Activated CD8-positive, alpha-beta T cell treated with anti-CD3 and anti-CD28 coated beads, Interleukin-2, amount 10 ng/mL, durations not matched to agents 7 days and 5 days (primary cell): ENCODE measurements at regions not wholly inside any gene's neighbourhood (a gene's known extent, or its start where the extent isn't known, plus 50 kb on each side); places are given as distances from the start of the nearest gene placed in this dataset.

Experiments
- ATAC-seq: fragments of 150-1000 bp; cut with Tn5 transposase; one replicate; pipeline ENCODE4 v1.10.0; 2021; ENCODE audit warnings: moderate library complexity
- CTCF ChIA-PET: fragments of 350-600 bp; sonication (Branson Sonifier 250); formaldehyde crosslinking; loops from one replicate; lab custom pipeline; 2021; ENCODE audit warnings: antibody characterized with exemption; lab: Charles Lee
- POLR2A ChIA-PET: fragments of 350-600 bp; sonication (Branson Sonifier 250); formaldehyde crosslinking; loops from one replicate; lab custom pipeline; 2021; ENCODE audit warnings: antibody characterized with exemption; lab: Charles Lee
- DNase-seq: peaks from one replicate; pipeline ENCODE4 v3.0.0-alpha.2; 2020
- H3K27ac Mint-ChIP-seq: one replicate; pipeline ENCODE4 v1.8.0; 2021; ENCODE audit warnings: mild to moderate bottlenecking, mixed read lengths
- H3K27me3 Mint-ChIP-seq: one replicate; pipeline ENCODE4 v1.8.0; 2021; ENCODE audit warnings: low read depth, mixed read lengths
- H3K36me3 Mint-ChIP-seq: one replicate; pipeline ENCODE4 v1.8.0; 2021; ENCODE audit warnings: low read depth, mixed read lengths
- H3K4me1 Mint-ChIP-seq: one replicate; pipeline ENCODE4 v1.8.0; 2021; ENCODE audit warnings: low read depth, mixed read lengths
- H3K4me3 Mint-ChIP-seq: one replicate; pipeline ENCODE4 v1.8.0; 2021; ENCODE audit warnings: mild to moderate bottlenecking, mixed read lengths
- H3K9me3 Mint-ChIP-seq: one replicate; pipeline ENCODE4 v1.8.0; 2022; ENCODE audit warnings: mixed read lengths; ENCODE audit not compliant: insufficient read depth

DNA sequence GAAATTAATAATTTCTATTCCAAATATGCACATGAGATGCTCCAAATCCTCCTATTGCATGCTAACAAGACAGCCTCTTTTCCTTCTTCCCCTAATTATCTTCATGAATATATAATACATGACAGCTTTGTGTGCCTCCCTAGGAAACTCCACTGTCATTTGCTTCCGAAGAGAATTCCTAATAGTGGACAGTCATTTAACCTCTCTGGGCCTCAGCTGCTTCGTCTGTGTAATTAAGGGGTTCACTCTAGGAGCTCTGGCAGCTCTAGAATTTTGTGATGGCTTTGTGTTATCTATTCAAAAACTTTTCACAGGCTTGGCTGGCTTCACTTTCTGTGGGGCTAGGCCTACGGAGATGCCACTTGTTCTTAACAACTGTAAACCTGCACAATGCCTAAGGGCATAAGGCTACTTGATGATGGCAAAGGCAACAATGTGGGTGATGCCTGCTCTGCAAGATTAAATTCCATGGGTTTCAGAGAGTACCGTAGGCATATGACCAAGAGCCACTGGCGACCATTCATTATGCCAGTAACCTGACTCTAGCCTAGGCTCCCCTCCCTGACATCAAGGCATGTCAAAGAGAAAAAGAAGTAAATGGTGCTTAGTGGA lies 333.8 kb upstream of the UMPS start:
- POLR2A ChIA-PET, result no interaction called here

DNA sequence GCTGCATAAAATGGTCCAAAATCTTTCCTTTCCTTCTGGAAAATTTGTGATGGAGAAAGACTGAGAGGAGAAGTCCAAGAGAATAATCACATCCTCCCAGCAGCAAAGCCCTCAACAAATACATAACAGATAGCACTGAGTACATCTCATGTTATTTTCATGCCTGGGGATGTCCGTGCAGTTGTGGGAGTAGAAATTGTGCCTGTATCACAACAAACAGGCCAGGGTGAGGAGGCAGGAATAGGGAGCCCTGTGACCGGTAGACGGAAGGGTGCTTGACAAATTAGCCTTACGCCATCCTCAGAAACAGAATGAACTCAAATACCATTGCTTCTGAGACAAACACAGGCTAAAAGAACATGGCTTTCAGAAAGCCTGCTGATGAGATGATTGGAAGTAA lies 333.2 kb upstream of the UMPS start:
- DNase-seq, result no peak
- no peak overlapping the region for H3K27ac Mint-ChIP-seq
- no peaks in the 10 kb centered on the region for H3K4me1 Mint-ChIP-seq
- ChIA-PET CTCF (no interaction called here), POLR2A (no interaction called here)
- H3K27me3 Mint-ChIP-seq, result peaks cover 7% of the 10 kb centered on the region
- H3K4me3 Mint-ChIP-seq, result no peak overlapping the region
- ATAC-seq, result no peak
- H3K9me3 Mint-ChIP-seq, result no peaks in the 10 kb centered on the region
- H3K36me3 Mint-ChIP-seq, result no peaks in the 10 kb centered on the region

More for the DNA sequence above, 333.8 kb upstream of the UMPS start:
- CTCF ChIA-PET, result no interaction called here
- Mint-ChIP-seq H3K4me1 (no peaks in the 10 kb centered on the region), H3K4me3 (no peak overlapping the region), H3K27me3 (peaks cover 3% of the 10 kb centered on the region), H3K36me3 (no peaks in the 10 kb centered on the region), H3K27ac (no peak overlapping the region), H3K9me3 (no peaks in the 10 kb centered on the region)
- ATAC-seq (no peak), DNase-seq (no peak)

DNA sequence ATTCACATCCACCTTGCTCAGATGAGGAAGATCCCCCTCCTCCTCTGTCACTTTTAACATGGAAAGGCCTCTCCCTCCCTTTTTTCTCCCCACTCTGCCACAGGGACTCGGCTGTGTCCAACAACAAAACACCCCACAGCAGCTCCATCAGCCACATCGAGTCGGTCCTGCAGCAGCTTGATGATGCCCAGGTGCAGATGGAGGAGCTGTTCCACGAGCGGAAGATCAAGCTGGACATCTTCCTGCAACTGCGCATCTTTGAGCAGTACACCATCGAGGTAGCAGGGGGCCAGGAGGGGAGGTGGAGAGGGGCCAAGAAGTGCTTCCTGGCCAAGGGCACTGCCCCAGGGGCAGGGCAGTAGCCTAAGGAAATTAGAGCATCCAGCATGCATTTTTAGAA lies 331.7 kb upstream of the UMPS start:
- H3K4me3 Mint-ChIP-seq, result no peak overlapping the region
- no peaks in the 10 kb centered on the region for H3K9me3 Mint-ChIP-seq
- ChIA-PET POLR2A (no interaction called here), CTCF (no interaction called here)
- no peak overlapping the region for H3K27ac Mint-ChIP-seq
- H3K4me1 Mint-ChIP-seq, result no peaks in the 10 kb centered on the region
- H3K36me3 Mint-ChIP-seq, result no peaks in the 10 kb centered on the region
- H3K27me3 Mint-ChIP-seq, result peaks cover 7% of the 10 kb centered on the region
- DNase-seq (no peak), ATAC-seq (no peak)

DNA sequence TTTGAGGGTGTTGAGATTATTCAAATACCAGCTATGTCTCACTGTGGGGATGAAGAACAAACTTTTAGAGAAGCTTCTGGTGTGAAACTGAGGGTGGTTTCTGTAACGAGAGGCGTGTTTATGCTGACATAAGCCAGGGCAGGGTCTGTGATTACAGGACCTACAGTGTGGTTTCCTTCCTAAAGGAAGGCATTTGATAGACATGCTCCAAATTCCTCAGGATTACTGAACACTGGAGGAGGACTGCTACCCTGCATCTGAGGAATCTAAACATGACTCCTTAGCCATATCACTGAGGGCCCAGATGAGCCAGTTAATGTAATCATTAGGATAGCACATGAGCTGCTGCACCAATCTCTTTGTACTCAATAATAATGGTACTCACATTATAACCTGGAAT lies 328.4 kb upstream of the UMPS start:
- ATAC-seq (no peak), DNase-seq (no peak)
- Mint-ChIP-seq H3K9me3 (no peaks in the 10 kb centered on the region), H3K27me3 (peaks cover 10% of the 10 kb centered on the region), H3K27ac (no peak overlapping the region), H3K4me3 (no peak overlapping the region), H3K4me1 (no peaks in the 10 kb centered on the region), H3K36me3 (no peaks in the 10 kb centered on the region)
- ChIA-PET POLR2A (no interaction called here), CTCF (no interaction called here)

DNA sequence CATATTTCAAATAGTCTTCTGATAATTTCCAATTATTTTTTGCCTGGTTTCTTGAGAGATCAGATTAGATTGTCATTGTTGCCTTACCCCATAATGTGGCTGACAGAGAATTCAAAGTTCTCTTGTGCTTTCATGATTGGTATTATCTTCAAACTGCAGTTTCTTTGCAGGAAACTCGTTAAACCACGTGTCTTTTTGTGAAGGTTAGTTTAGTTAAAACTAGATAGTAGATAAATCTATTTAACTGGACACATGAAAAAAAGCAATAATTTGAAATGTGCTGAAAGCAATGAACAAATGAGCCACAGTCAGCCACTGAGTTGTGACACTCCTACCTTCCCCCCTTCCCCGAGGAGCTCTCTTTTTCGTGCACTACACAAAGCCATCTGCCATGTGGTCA lies 327.5 kb upstream of the UMPS start:
- ATAC-seq, result no peak
- no peak overlapping the region for H3K27ac Mint-ChIP-seq
- ChIA-PET CTCF (no interaction called here), POLR2A (no interaction called here)
- no peak for DNase-seq
- H3K9me3 Mint-ChIP-seq, result no peaks in the 10 kb centered on the region
- no peaks in the 10 kb centered on the region for H3K4me1 Mint-ChIP-seq
- H3K36me3 Mint-ChIP-seq, result no peaks in the 10 kb centered on the region
- H3K4me3 Mint-ChIP-seq, result no peak overlapping the region
- peaks cover 10% of the 10 kb centered on the region for H3K27me3 Mint-ChIP-seq

DNA sequence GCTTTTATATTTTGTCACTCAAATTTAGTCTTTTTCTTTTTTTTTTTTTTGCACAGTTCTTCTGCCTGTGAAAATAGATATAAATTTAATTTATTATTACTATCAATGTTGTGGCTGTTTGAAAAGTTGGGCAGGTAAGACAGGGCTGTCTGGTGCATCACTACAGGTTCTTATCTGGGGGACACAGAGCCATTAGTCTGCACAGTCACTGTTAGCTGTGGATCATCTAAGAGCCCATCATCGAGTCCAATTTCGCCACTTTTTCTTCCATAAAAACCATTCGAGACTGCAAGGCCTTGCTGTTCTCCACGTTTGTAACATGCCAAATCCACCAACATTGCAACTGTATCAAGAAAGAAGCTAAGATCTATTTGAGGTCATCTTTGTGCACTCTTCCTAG lies 325.6 kb upstream of the UMPS start:
- H3K27ac Mint-ChIP-seq, result no peak overlapping the region
- no peak overlapping the region for H3K4me3 Mint-ChIP-seq
- CTCF ChIA-PET, result no interaction called here
- POLR2A ChIA-PET, result no interaction called here
- H3K27me3 Mint-ChIP-seq, result peaks cover 11% of the 10 kb centered on the region
- no peaks in the 10 kb centered on the region for H3K4me1 Mint-ChIP-seq
- ATAC-seq (no peak), DNase-seq (no peak)
- H3K9me3 Mint-ChIP-seq, result no peaks in the 10 kb centered on the region
- no peaks in the 10 kb centered on the region for H3K36me3 Mint-ChIP-seq

DNA sequence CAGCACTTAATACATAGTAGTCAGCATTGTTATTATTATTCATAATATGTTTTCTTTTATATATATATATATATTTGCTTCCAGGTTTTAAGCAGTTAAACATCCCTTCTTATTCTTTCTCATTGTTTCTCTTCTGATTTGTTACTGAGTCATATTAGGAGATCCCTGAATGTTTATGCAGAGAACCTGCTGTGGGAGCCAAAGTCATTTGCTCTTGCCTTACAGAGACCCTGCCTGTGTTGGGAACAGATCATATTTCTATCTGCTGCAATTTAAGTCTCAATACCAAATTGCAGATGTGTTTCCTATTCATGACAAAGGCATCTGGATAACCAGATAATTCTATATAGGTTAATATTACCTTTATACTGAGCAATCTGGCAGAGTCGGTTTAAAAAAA lies 323.0 kb upstream of the UMPS start:
- peaks cover 12% of the 10 kb centered on the region for H3K27me3 Mint-ChIP-seq
- DNase-seq (no peak), ATAC-seq (no peak)
- H3K4me3 Mint-ChIP-seq, result no peak overlapping the region
- H3K36me3 Mint-ChIP-seq, result no peaks in the 10 kb centered on the region
- no peaks in the 10 kb centered on the region for H3K4me1 Mint-ChIP-seq
- ChIA-PET POLR2A (no interaction called here), CTCF (no interaction called here)
- H3K27ac Mint-ChIP-seq, result no peak overlapping the region
- H3K9me3 Mint-ChIP-seq, result no peaks in the 10 kb centered on the region

DNA sequence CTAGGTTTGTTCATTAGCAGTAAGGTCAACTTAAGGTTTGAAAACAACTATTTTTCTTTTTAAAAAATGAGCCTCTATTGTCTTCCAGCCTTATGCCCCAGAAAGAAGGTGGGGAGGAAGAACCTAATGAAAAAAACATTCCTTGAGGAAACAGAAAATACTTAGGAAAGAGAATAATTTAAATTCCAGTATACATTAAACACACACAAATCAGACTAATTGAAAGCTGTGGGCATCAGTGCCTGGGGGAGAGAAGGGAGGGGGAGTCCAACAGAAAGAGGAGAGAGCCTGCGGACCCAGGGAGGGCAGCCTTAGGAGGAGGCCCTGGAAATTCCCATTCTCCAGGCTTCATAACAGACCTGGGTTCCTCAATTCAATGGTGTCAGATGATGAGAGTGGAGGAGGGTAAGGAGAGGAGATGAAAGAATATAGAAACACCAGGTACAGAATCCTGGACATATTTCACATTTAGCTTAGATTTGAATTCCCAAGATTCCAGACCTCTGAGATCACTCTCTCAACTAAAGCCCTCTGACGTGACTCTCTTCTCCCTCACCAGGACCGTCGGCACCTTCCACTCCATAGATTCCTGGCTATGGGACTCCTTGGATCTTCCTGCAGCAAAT lies 320.5 kb upstream of the UMPS start:
- no peak for ATAC-seq
- POLR2A ChIA-PET, result no interaction called here
- Mint-ChIP-seq H3K4me1 (no peaks in the 10 kb centered on the region), H3K27me3 (peaks cover 12% of the 10 kb centered on the region), H3K27ac (no peak overlapping the region), H3K4me3 (no peak overlapping the region), H3K36me3 (no peaks in the 10 kb centered on the region), H3K9me3 (no peaks in the 10 kb centered on the region)
- DNase-seq, result no peak
- CTCF ChIA-PET, result no interaction called here

DNA sequence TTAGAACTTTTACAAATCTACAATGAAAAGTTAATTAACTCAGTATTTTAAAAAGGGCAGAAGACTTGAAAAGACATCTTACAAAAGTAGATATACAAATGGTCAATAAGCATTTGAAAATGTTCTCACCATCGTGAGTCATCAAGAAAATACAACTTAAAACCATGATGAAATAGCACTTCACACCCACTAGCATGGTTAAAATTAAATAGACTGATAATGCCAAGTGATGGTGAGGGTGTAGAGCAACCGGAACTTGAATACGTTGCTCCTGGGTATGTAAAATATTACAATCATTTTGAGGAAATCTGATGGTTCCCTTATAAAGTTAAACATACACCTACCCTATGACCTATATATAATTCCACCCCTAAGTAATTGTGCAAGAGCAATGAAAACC lies 319.8 kb upstream of the UMPS start:
- POLR2A ChIA-PET, result no interaction called here

DNA sequence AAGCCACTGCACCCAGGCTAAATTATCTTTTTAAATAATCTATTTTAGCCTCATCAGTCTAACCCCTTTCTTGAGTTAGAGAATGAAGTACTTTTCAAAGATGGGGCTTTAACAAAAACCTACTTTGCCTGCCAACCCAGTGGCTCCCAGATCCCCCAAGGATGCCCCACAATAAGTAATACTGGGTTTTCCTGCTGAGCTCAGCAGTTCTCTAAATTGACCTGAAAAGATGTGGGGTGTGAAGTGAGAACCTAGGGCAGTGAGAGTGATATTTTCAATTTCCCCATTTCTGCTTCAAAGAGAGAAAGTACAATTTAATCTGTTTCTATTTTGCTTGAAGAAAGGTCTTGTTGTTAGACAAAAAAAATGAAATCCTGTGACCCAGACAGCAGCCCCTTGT lies 318.5 kb upstream of the UMPS start:
- no peak overlapping the region for H3K27ac Mint-ChIP-seq
- ChIA-PET POLR2A (no interaction called here), CTCF (no interaction called here)
- H3K9me3 Mint-ChIP-seq, result no peaks in the 10 kb centered on the region
- no peak overlapping the region for H3K4me3 Mint-ChIP-seq
- no peak for ATAC-seq
- H3K27me3 Mint-ChIP-seq, result peaks cover 6% of the 10 kb centered on the region
- H3K36me3 Mint-ChIP-seq, result no peaks in the 10 kb centered on the region
- H3K4me1 Mint-ChIP-seq, result no peaks in the 10 kb centered on the region
- no peak for DNase-seq

More for the DNA sequence above, 319.8 kb upstream of the UMPS start:
- Mint-ChIP-seq H3K4me1 (no peaks in the 10 kb centered on the region), H3K4me3 (no peak overlapping the region), H3K27ac (no peak overlapping the region), H3K36me3 (no peaks in the 10 kb centered on the region), H3K27me3 (peaks cover 9% of the 10 kb centered on the region), H3K9me3 (no peaks in the 10 kb centered on the region)
- CTCF ChIA-PET, result no interaction called here
- DNase-seq (no peak), ATAC-seq (no peak)

DNA sequence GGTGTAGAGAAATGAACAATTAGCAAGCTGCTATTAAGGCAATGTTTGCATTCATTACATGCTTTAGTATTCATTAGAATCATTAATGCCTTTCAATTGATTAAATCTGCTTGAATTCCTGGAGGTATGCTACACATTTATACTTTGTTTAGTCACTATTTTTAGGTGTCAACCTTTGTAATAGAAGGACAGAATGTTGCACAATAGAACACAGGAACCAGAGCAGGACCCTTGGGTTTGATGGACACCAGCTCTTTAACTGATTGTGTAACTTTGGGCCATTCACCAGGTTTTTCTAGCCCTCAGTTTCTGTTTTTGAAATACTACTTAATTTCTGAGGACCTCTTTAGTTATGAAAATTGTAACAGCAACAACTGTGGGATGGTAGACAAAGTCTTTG lies 317.6 kb upstream of the UMPS start:
- DNase-seq (no peak), ATAC-seq (no peak)
- Mint-ChIP-seq H3K4me1 (no peaks in the 10 kb centered on the region), H3K27me3 (peaks cover 6% of the 10 kb centered on the region), H3K27ac (no peak overlapping the region), H3K9me3 (no peaks in the 10 kb centered on the region), H3K4me3 (no peak overlapping the region), H3K36me3 (no peaks in the 10 kb centered on the region)
- ChIA-PET CTCF (no interaction called here), POLR2A (no interaction called here)

DNA sequence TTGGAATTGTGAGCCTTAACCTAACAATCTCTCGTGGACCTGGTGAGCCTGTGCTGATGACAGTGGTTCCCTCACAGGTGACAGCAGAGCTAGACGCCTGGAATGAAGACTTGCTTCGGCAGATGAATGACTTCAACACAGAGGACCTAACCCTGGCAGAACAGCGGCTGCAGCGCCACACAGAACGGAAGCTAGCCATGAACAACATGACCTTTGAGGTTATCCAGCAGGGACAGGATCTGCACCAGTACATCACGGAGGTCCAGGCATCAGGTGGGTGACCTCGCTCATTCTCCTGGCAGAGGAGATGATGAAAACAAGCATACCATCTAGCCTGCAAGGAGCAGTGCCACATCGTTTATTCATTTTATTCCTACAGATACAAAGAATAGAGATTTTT lies 316.9 kb upstream of the UMPS start:
- DNase-seq, result no peak
- no peak for ATAC-seq
- Mint-ChIP-seq H3K27me3 (peaks cover 9% of the 10 kb centered on the region), H3K27ac (no peak overlapping the region), H3K4me1 (no peaks in the 10 kb centered on the region), H3K4me3 (no peak overlapping the region), H3K9me3 (no peaks in the 10 kb centered on the region), H3K36me3 (no peaks in the 10 kb centered on the region)
- ChIA-PET POLR2A (no interaction called here), CTCF (no interaction called here)
